SU-DHL-6 (cell line): ENCODE measurements at regions not wholly inside any gene's neighbourhood (a gene's known extent, or its start where the extent isn't known, plus 50 kb on each side); places are given as distances from the start of the nearest gene placed in this dataset.

ENCODE experiments used
- H2AFZ ChIP-seq: fragments of 200-600 bp; sonication (generic); 2 replicates; pipeline ENCODE4 v1.6.1; 2014; ENCODE audit warnings: low read depth, mild to moderate bottlenecking, moderate library complexity, mixed read lengths, antibody characterized with exemption, low read length; ENCODE audit not compliant: severe bottlenecking
- H3F3A ChIP-seq: fragments of 200-600 bp; shearing (Covaris generic); 2 replicates; pipeline ENCODE4 v1.6.0; 2016; ENCODE audit warnings: antibody characterized with exemption, mild to moderate bottlenecking; ENCODE audit not compliant: insufficient read depth
- H3K27ac ChIP-seq: fragments of 200-600 bp; sonication (generic); 2 replicates; pipeline ENCODE4 v1.5.1; 2016; ENCODE audit warnings: low read depth, mild to moderate bottlenecking, low read length, moderate library complexity, mixed read lengths
- H3K27me3 ChIP-seq: fragments of 200-600 bp; sonication (generic), shearing (Covaris generic); 2 replicates; pipeline ENCODE4 v1.6.0; 2014; ENCODE audit warnings: mild to moderate bottlenecking, low read length
- H3K36me3 ChIP-seq: fragments of 200-600 bp; sonication (generic); 2 replicates; pipeline ENCODE4 v1.6.1; 2014; ENCODE audit warnings: mild to moderate bottlenecking, low read length, mixed read lengths
- H3K4me2 ChIP-seq: fragments of 300-600, 200-600 bp; shearing (Covaris generic), sonication (generic); 2 replicates; pipeline ENCODE4 v1.6.0; 2014; ENCODE audit warnings: low read length, low read depth, mild to moderate bottlenecking; ENCODE audit not compliant: poor library complexity, severe bottlenecking
- H3K4me3 ChIP-seq: fragments of 200-600 bp; sonication (generic); 2 replicates; pipeline ENCODE4 v1.5.1; 2014; ENCODE audit warnings: antibody characterized with exemption, low read length, mild to moderate bottlenecking, mixed read lengths; ENCODE audit not compliant: insufficient read depth, poor library complexity, severe bottlenecking
- H3K79me2 ChIP-seq: fragments of 200-600 bp; sonication (generic); 2 replicates; pipeline ENCODE4 v1.6.1; 2014; ENCODE audit warnings: mild to moderate bottlenecking, low read length, moderate library complexity; ENCODE audit not compliant: insufficient read depth
- H3K9ac ChIP-seq: fragments of 200-600 bp; sonication (generic); 2 replicates; pipeline ENCODE4 v1.7.0; 2014; ENCODE audit warnings: mild to moderate bottlenecking, low read length
- H3K9me2 ChIP-seq: fragments of 200-600 bp; sonication (generic); replicated peaks from 2 replicates; pipeline ENCODE4 v1.6.1; 2014; ENCODE audit warnings: low read length; ENCODE audit not compliant: insufficient read depth
- H3K9me3 ChIP-seq: fragments of 200-600 bp; sonication (generic); 2 replicates; pipeline ENCODE4 v1.6.1; 2014; ENCODE audit warnings: low read length, mixed read lengths; ENCODE audit not compliant: insufficient read depth
- H4K20me1 ChIP-seq: fragments of 200-600 bp; sonication (generic); 2 replicates; pipeline ENCODE4 v1.6.1; 2014; ENCODE audit warnings: low read depth, mild to moderate bottlenecking, antibody characterized with exemption, low read length, moderate library complexity, mixed read lengths
- CTCF ChIP-seq: fragments of 200-600 bp; sonication (generic); IDR thresholded peaks from one replicate; pipeline ENCODE4 v1.5.1; 2017; ENCODE audit warnings: antibody characterized with exemption, mild to moderate bottlenecking, low read length, moderate library complexity; ENCODE audit not compliant: insufficient read depth, poor library complexity, severe bottlenecking
- EZH2phosphoT487 ChIP-seq: fragments of 200-600 bp; sonication (generic), shearing (Covaris generic); conservative IDR thresholded peaks from 2 replicates; pipeline ENCODE4 v1.6.1; 2018; ENCODE audit warnings: mild to moderate bottlenecking, antibody characterized with exemption, low read length, moderate library complexity, mixed read lengths

- no peaks in the 10 kb centered on the region for H3F3A ChIP-seq
- H3K9me2 ChIP-seq, result no peaks in the 10 kb centered on the region
- no peak overlapping the region for H3K4me3 ChIP-seq
- no peak overlapping the region for H3K4me2 ChIP-seq
- H3K9me3 ChIP-seq, result no peaks in the 10 kb centered on the region
- H4K20me1 ChIP-seq, result no peaks in the 10 kb centered on the region
- no peak overlapping the region for H2AFZ ChIP-seq
- H3K27me3 ChIP-seq, result no peaks in the 10 kb centered on the region
- no peaks in the 10 kb centered on the region for H3K79me2 ChIP-seq
- H3K9ac ChIP-seq, result no peak overlapping the region
- TF ChIP-seq EZH2phosphoT487, result no peak
- no peak for TF ChIP-seq CTCF
- H3K27ac ChIP-seq, result no peak overlapping the region
- no peaks in the 10 kb centered on the region for H3K36me3 ChIP-seq
Observed at GRCh38 chr2:126506786-126507185, 149.2 kb upstream of the GYPC start.

GRCh38 chr2:126507425-126507911 lies 148.5 kb upstream of the GYPC start:
- Histone ChIP-seq H3K79me2 (no peaks in the 10 kb centered on the region), H3K9me2 (no peaks in the 10 kb centered on the region), H3K4me2 (no peak overlapping the region), H3K36me3 (no peaks in the 10 kb centered on the region), H3K4me3 (no peak overlapping the region), H3K27me3 (no peaks in the 10 kb centered on the region), H2AFZ (no peak overlapping the region), H3K27ac (no peak overlapping the region), H3K9ac (no peak overlapping the region), H4K20me1 (no peaks in the 10 kb centered on the region), H3F3A (no peaks in the 10 kb centered on the region), H3K9me3 (no peaks in the 10 kb centered on the region)
- TF ChIP-seq EZH2phosphoT487, result no peak
- TF ChIP-seq CTCF, result no peak

- Histone ChIP-seq H3K27ac (no peak overlapping the region), H3K79me2 (no peaks in the 10 kb centered on the region), H3K9ac (no peak overlapping the region), H2AFZ (no peak overlapping the region), H3K4me2 (no peak overlapping the region), H3F3A (no peaks in the 10 kb centered on the region), H3K27me3 (no peaks in the 10 kb centered on the region), H3K36me3 (no peaks in the 10 kb centered on the region), H3K9me3 (no peaks in the 10 kb centered on the region), H3K4me3 (no peak overlapping the region), H3K9me2 (no peaks in the 10 kb centered on the region), H4K20me1 (no peaks in the 10 kb centered on the region)
- TF ChIP-seq EZH2phosphoT487, result no peak
- no peak for TF ChIP-seq CTCF
Observed at GRCh38 chr2:126510356-126510755, 145.6 kb upstream of the GYPC start.
